ENCODE measurements at regions not wholly inside any gene's neighbourhood (a gene's known extent, or its start where the extent isn't known, plus 50 kb on each side); places are given as distances from the start of the nearest gene placed in this dataset.

DNA sequence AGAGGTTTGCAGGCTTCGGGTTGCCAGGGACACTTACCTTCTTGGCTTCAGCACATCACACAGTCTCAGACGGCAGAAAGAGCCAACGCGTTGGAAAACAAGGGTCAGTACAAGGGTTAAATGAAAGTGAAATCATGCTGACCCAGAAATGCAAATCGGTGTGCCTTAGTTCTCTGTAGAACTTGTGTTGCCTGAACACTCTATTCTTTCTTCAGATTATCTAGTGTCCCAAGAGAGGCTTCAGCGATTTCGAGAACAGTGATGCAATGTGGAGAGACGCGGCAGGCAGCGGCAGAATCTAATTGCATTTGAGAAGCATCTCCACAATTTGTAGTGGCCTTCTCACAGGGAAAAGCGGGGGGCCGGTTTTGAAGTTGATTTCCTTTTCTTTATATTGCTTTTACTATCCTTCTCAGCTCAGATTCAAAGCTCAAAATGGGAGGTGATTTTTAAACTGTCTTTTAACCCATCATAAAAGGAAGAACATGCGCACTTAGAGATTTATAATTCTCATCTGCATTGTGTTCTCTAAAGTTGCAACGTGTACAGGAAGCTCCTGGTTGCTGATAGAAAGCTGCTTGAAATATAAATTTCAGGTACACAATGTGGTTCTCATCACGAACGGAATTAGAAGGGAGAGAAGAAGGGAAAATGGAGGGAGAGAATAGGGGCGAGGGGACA is 67.8 kb upstream of the EGLN3 start:
- DNase-seq (ENCODE audit: extremely low read depth, low read depth), result no peak
- no peak for TF ChIP-seq CTCF (IDR thresholded peaks at IDR 0.05; ENCODE audit: low read depth, low read length)

- no peak for TF ChIP-seq CTCF (IDR thresholded peaks at IDR 0.05; ENCODE audit: low read depth, low read length)
- no peak for DNase-seq (ENCODE audit: extremely low read depth, low read depth)
These were observed 67.3 kb upstream of the EGLN3 start for GRCh38 chr14:34018125-34018524.

- no peak for DNase-seq (ENCODE audit: extremely low read depth, low read depth)
- TF ChIP-seq CTCF (IDR thresholded peaks at IDR 0.05; ENCODE audit: low read depth, low read length), result no peak
These were observed 64.5 kb upstream of the EGLN3 start for GRCh38 chr14:34015383-34015782.

DNA sequence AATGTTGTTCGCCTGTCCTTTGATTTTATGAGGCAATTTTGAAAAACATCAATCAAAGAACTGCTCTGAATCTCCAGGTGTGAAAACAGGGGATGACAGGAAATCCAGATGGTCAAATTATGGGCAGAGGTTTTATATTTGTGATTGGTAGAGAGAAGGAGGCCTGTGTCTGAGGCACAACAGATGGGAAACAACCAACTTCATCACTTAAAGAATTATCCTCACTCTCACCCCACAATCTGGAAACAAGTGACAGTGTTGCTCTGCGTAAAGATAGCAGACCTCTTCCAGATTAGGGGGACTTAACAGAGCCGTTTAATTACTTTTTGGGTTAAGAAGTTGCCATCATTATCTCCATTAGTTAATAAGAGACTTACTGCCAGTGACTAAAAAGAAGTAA is 64.1 kb upstream of the EGLN3 start:
- no peak for TF ChIP-seq CTCF (IDR thresholded peaks at IDR 0.05; ENCODE audit: low read depth, low read length)

DNA sequence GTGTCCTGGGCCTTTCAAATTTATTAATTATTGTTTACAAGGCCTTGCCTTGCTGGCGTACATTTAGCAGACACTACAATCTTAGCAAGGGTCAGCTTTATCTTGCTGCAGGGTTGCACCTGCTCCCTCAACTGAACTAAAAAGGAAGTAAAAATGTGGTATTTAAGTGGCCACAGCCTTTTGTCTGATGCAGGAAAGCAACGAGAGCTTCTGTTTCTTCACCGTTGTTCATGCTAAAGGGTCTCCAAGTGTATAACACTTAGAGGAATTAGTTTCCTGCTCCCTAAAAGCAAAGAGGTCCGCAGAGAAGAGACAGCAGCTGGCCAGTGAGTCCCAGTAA is 62.8 kb upstream of the EGLN3 start:
- no peak for TF ChIP-seq CTCF (IDR thresholded peaks at IDR 0.05; ENCODE audit: low read depth, low read length)
- DNase-seq (ENCODE audit: extremely low read depth, low read depth), result no peak

More for the DNA sequence above, 64.1 kb upstream of the EGLN3 start:
- DNase-seq (ENCODE audit: extremely low read depth, low read depth), result no peak

GRCh38 chr14:34012978-34013720 is 62.3 kb upstream of the EGLN3 start:
- no peak for DNase-seq (ENCODE audit: extremely low read depth, low read depth)
- no peak for TF ChIP-seq CTCF (IDR thresholded peaks at IDR 0.05; ENCODE audit: low read depth, low read length)

- no peak for TF ChIP-seq CTCF (IDR thresholded peaks at IDR 0.05; ENCODE audit: low read depth, low read length)
- DNase-seq (ENCODE audit: extremely low read depth, low read depth), result no peak
These were observed 61.5 kb upstream of the EGLN3 start for GRCh38 chr14:34012369-34012768.
